Mesendoderm (in vitro differentiated cells): ENCODE measurements at regions not wholly inside any gene's neighbourhood (a gene's known extent, or its start where the extent isn't known, plus 50 kb on each side); places are given as distances from the start of the nearest gene placed in this dataset.

ENCODE experiments used
- DNase-seq: peaks from one replicate; pipeline ENCODE4 v3.0.0; 2013
- H2AK5ac ChIP-seq: 2 replicates; pipeline ENCODE4 v1.6.1; 2013; ENCODE audit warnings: low read length, inconsistent platforms
- H2BK120ac ChIP-seq: 2 replicates; pipeline ENCODE4 v1.6.1; 2013; ENCODE audit warnings: low read depth, mild to moderate bottlenecking, low read length, moderate library complexity, mixed read lengths
- H2BK15ac ChIP-seq: replicated peaks from 2 replicates; pipeline ENCODE4 v1.6.1; 2013; ENCODE audit warnings: low read depth, mild to moderate bottlenecking, moderate library complexity
- H2BK5ac ChIP-seq: 2 replicates; pipeline ENCODE4 v1.6.1; 2013; ENCODE audit warnings: low read length, inconsistent platforms
- H3K18ac ChIP-seq: 2 replicates; pipeline ENCODE4 v1.6.1; 2013; ENCODE audit warnings: mild to moderate bottlenecking, low read length, mixed read lengths
- H3K23ac ChIP-seq: one replicate; pipeline ENCODE4 v1.6.1; 2013; ENCODE audit warnings: low read length
- H3K27ac ChIP-seq: 2 replicates; pipeline ENCODE4 v1.5.1; 2013; ENCODE audit warnings: low read depth, mild to moderate bottlenecking, inconsistent platforms, low read length, moderate library complexity
- H3K27me3 ChIP-seq: 2 replicates; pipeline ENCODE4 v1.6.1; 2013; ENCODE audit warnings: low read length, control low read depth, mild to moderate bottlenecking, inconsistent platforms; ENCODE audit not compliant: insufficient read depth, poor library complexity
- H3K36me3 ChIP-seq: 2 replicates; pipeline ENCODE4 v1.6.1; 2013; ENCODE audit warnings: low read length, inconsistent platforms; ENCODE audit not compliant: control insufficient read depth, insufficient read depth
- H3K4ac ChIP-seq: one replicate; pipeline ENCODE4 v1.6.1; 2013; ENCODE audit warnings: low read depth, mild to moderate bottlenecking, low read length, moderate library complexity
- H3K4me1 ChIP-seq: 2 replicates; pipeline ENCODE4 v1.6.1; 2013; ENCODE audit warnings: low read depth, low read length, inconsistent platforms; ENCODE audit not compliant: control insufficient read depth
- H3K4me2 ChIP-seq: 2 replicates; pipeline ENCODE4 v1.6.1; 2013; ENCODE audit warnings: low read length
- H3K4me3 ChIP-seq: 2 replicates; pipeline ENCODE4 v1.5.1; 2013; ENCODE audit warnings: mild to moderate bottlenecking, low read length
- H3K56ac ChIP-seq: one replicate; pipeline ENCODE4 v1.6.1; 2013; ENCODE audit warnings: low read length
- H3K79me1 ChIP-seq: 2 replicates; pipeline ENCODE4 v1.6.1; 2013; ENCODE audit warnings: low read length, inconsistent platforms
- H3K79me2 ChIP-seq: 2 replicates; pipeline ENCODE4 v1.6.1; 2013; ENCODE audit warnings: mild to moderate bottlenecking, low read length; ENCODE audit not compliant: control insufficient read depth, insufficient read depth
- H3K9ac ChIP-seq: 2 replicates; pipeline ENCODE4 v1.6.1; 2013; ENCODE audit warnings: low read length, inconsistent platforms
- H4K5ac ChIP-seq: one replicate; pipeline ENCODE4 v1.6.1; 2013; ENCODE audit warnings: low read length
- H4K8ac ChIP-seq: one replicate; pipeline ENCODE4 v1.6.1; 2013; ENCODE audit warnings: low read depth, mild to moderate bottlenecking, control low read depth, low read length, moderate library complexity
- WGBS: extraction: QIAGEN DNeasy Blood & Tissue Kit; methylation state at CpG from one replicate; pipeline ENCODE4 v1.1.7; 2013; ENCODE audit warnings: low lambda C conversion rate, missing lambda C conversion rate; ENCODE audit not compliant: insufficient coverage; ENCODE audit errors: extremely low coverage; 5-methylcytosine and 5-hydroxymethylcytosine counted together

- Histone ChIP-seq H2AK5ac (no peak overlapping the region), H4K8ac (no peak overlapping the region), H4K5ac (no peak overlapping the region), H3K9ac (no peak overlapping the region), H3K79me1 (no peaks in the 10 kb centered on the region), H3K18ac (no peak overlapping the region), H2BK120ac (no peak overlapping the region), H3K27ac (no peak overlapping the region), H2BK15ac (no peak overlapping the region), H3K56ac (no peak overlapping the region), H3K27me3 (no peaks in the 10 kb centered on the region), H3K4me1 (no peaks in the 10 kb centered on the region), H3K4me3 (no peak overlapping the region), H3K4ac (no peak overlapping the region), H3K4me2 (no peak overlapping the region), H3K23ac (no peak overlapping the region), H3K36me3 (no peaks in the 10 kb centered on the region), H2BK5ac (no peak overlapping the region), H3K79me2 (no peaks in the 10 kb centered on the region)
- no peak for DNase-seq
- no CpG with 5 or more reads among the region's 6 CpGs for WGBS
These were observed 155.8 kb upstream of the CHST15 start for GRCh38 chr10:124249196-124249595.

GRCh38 chr10:124248056-124249045 is 155.0 kb upstream of the CHST15 start:
- H3K9ac ChIP-seq = no peak overlapping the region
- no peak for DNase-seq
- no peaks in the 10 kb centered on the region for H3K79me1 ChIP-seq
- H4K5ac ChIP-seq = no peak overlapping the region
- H2BK15ac ChIP-seq = no peak overlapping the region
- H2BK120ac ChIP-seq = no peak overlapping the region
- H3K27me3 ChIP-seq = no peaks in the 10 kb centered on the region
- H3K18ac ChIP-seq = no peak overlapping the region
- no peak overlapping the region for H3K4ac ChIP-seq
- no CpG with 5 or more reads among the region's 18 CpGs for WGBS
- H3K4me2 ChIP-seq = no peak overlapping the region
- no peaks in the 10 kb centered on the region for H3K36me3 ChIP-seq
- H3K56ac ChIP-seq = no peak overlapping the region
- H3K4me1 ChIP-seq = no peaks in the 10 kb centered on the region
- no peak overlapping the region for H2BK5ac ChIP-seq
- H3K79me2 ChIP-seq = no peaks in the 10 kb centered on the region
- no peak overlapping the region for H3K23ac ChIP-seq
- H2AK5ac ChIP-seq = no peak overlapping the region
- no peak overlapping the region for H3K4me3 ChIP-seq
- no peak overlapping the region for H3K27ac ChIP-seq
- H4K8ac ChIP-seq = no peak overlapping the region

DNA sequence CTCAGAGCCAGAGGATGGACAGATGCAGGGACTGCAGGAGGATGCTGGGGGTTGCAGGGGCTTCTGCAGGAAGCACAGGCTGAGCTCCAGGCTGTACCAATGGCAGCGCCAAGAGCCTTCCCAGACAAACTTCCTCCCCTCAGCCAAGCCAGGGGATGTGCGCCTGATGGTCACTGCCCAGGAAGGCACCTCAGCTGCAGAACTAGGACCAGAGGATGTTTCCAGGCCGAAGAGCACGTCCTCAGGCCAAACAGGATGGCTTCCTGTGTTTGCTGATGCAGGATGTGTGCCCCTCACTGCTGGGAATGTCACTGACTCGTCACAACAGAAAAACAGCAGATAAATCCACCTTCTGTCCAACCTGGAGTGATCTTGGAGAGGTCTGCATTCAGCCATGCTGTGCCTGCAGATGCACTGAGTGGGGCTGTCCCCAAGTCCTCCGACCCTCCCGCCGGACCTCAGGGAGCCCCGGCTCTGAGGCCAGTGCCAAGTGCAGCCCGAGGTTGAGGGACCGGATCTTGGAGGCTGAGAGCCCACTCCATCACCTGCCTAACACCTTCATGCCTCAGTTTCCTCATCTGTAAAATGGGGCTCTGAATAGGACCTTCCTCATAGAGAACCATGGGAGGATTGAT is 152.5 kb upstream of the CHST15 start:
- H3K27ac ChIP-seq = no peak overlapping the region

GRCh38 chr10:124245191-124245590 is 151.8 kb upstream of the CHST15 start:
- H3K27me3 ChIP-seq = no peaks in the 10 kb centered on the region

More for the DNA sequence above, 152.5 kb upstream of the CHST15 start:
- H3K79me2 ChIP-seq = no peaks in the 10 kb centered on the region
- H3K4me3 ChIP-seq = no peak overlapping the region
- H2BK5ac ChIP-seq = no peak overlapping the region
- no peak overlapping the region for H2AK5ac ChIP-seq
- H4K5ac ChIP-seq = no peak overlapping the region
- no peak overlapping the region for H3K4me2 ChIP-seq
- H2BK15ac ChIP-seq = no peak overlapping the region
- no peak overlapping the region for H3K9ac ChIP-seq
- H3K4me1 ChIP-seq = no peaks in the 10 kb centered on the region
- H3K4ac ChIP-seq = no peak overlapping the region
- DNase-seq = no peak
- H3K79me1 ChIP-seq = no peaks in the 10 kb centered on the region
- no CpG with 5 or more reads among the region's 11 CpGs for WGBS
- no peaks in the 10 kb centered on the region for H3K36me3 ChIP-seq
- H3K23ac ChIP-seq = no peak overlapping the region
- no peaks in the 10 kb centered on the region for H3K27me3 ChIP-seq
- no peak overlapping the region for H2BK120ac ChIP-seq
- no peak overlapping the region for H3K18ac ChIP-seq
- H4K8ac ChIP-seq = no peak overlapping the region
- H3K56ac ChIP-seq = no peak overlapping the region

DNA sequence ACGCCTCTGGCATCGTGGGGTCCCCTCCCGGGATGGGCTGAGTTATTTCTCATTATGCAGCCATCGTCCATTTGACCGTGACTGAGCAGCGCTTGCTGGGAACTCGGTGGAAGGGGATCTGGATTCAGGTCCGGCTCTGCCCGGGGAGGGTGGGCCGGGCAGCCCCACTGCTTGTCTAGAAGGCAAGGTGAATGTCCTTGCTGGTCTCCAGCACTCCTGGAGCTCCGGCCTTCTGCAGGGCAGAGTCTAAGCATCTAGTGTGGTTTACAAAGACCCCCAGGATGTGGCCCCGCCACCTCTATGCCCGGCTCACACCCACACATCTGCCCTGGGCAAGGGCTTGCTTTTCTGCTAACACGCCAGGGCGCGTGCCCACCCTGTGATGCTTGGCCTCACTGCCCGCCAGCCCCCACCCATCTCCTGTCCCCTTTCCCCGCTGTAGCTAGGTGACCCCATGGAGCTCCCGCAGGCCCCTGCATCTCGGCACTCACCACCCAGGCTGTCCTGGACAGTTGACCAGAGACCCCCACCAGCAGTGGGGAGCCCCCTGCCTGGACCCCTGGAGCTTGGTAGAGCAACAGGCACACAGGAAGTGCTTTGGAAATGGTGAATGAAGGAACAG is 151.0 kb upstream of the CHST15 start:
- no peak overlapping the region for H3K9ac ChIP-seq
- no peaks in the 10 kb centered on the region for H3K27me3 ChIP-seq
- no peak overlapping the region for H4K5ac ChIP-seq
- no peak overlapping the region for H3K27ac ChIP-seq
- H2BK5ac ChIP-seq = no peak overlapping the region
- no peak overlapping the region for H3K4ac ChIP-seq
- no peak overlapping the region for H4K8ac ChIP-seq
- H2AK5ac ChIP-seq = no peak overlapping the region
- no peak overlapping the region for H3K4me3 ChIP-seq
- no peak for DNase-seq
- no peak overlapping the region for H3K23ac ChIP-seq
- WGBS = no CpG with 5 or more reads among the region's 20 CpGs
- no peaks in the 10 kb centered on the region for H3K79me2 ChIP-seq
- H3K18ac ChIP-seq = no peak overlapping the region
- no peak overlapping the region for H2BK120ac ChIP-seq
- H3K56ac ChIP-seq = no peak overlapping the region
- no peaks in the 10 kb centered on the region for H3K36me3 ChIP-seq
- no peaks in the 10 kb centered on the region for H3K79me1 ChIP-seq
- no peak overlapping the region for H2BK15ac ChIP-seq
- no peak overlapping the region for H3K4me2 ChIP-seq
- H3K4me1 ChIP-seq = no peaks in the 10 kb centered on the region

More at GRCh38 chr10:124245191-124245590, 151.8 kb upstream of the CHST15 start:
- H3K4me3 ChIP-seq = no peak overlapping the region
- H3K4ac ChIP-seq = no peak overlapping the region
- no peaks in the 10 kb centered on the region for H3K79me1 ChIP-seq
- H2BK120ac ChIP-seq = no peak overlapping the region
- H3K4me1 ChIP-seq = no peaks in the 10 kb centered on the region
- no peak overlapping the region for H2AK5ac ChIP-seq
- no peak overlapping the region for H3K27ac ChIP-seq
- no peak for DNase-seq
- H3K9ac ChIP-seq = no peak overlapping the region
- H3K18ac ChIP-seq = no peak overlapping the region
- no peak overlapping the region for H3K56ac ChIP-seq
- H2BK5ac ChIP-seq = no peak overlapping the region
- H3K23ac ChIP-seq = no peak overlapping the region
- WGBS = no CpG with 5 or more reads among the region's 8 CpGs
- H2BK15ac ChIP-seq = no peak overlapping the region
- no peak overlapping the region for H3K4me2 ChIP-seq
- H4K5ac ChIP-seq = no peak overlapping the region
- H4K8ac ChIP-seq = no peak overlapping the region
- H3K36me3 ChIP-seq = no peaks in the 10 kb centered on the region
- no peaks in the 10 kb centered on the region for H3K79me2 ChIP-seq
